ENCODE measurements at regions not wholly inside any gene's neighbourhood (a gene's known extent, or its start where the extent isn't known, plus 50 kb on each side); places are given as distances from the start of the nearest gene placed in this dataset.

GRCh38 chr14:25756876-25757275 lies 706.9 kb upstream of the STXBP6 start:
- in situ Hi-C loops (cut with HindIII; ENCODE audit: low pct_unique_long_range_greater_than_20kb, low sequenced_read_pairs) = no loop called here
- no peak for DNase-seq (ENCODE audit: low read depth)

GRCh38 chr14:25753130-25753529 lies 703.2 kb upstream of the STXBP6 start:
- no peak for DNase-seq (ENCODE audit: low read depth)
- in situ Hi-C loops (cut with HindIII; ENCODE audit: low pct_unique_long_range_greater_than_20kb, low sequenced_read_pairs) = no loop called here

- DNase-seq (ENCODE audit: low read depth) = no peak
- in situ Hi-C loops (cut with HindIII; ENCODE audit: low pct_unique_long_range_greater_than_20kb, low sequenced_read_pairs) = no loop called here
Observed at GRCh38 chr14:25750436-25750835, 700.5 kb upstream of the STXBP6 start.
